HG03439 (cell line): ENCODE measurements at regions not wholly inside any gene's neighbourhood (a gene's known extent, or its start where the extent isn't known, plus 50 kb on each side); places are given as distances from the start of the nearest gene placed in this dataset.
"Not testable (repeated sequence)": the region's sequence is repeated elsewhere in the genome, so short reads cannot be mapped to it uniquely, and the experiment has no call there.

ENCODE experiments used
- ATAC-seq: cut with Tn5 transposase; IDR thresholded peaks from one replicate; pipeline ENCODE4 v1.9.1; 2021; ENCODE audit warnings: mild to moderate bottlenecking, moderate library complexity; ENCODE audit not compliant: unreplicated experiment

GRCh38 chr3:191737742-191738141 lies 276.8 kb downstream of the PYDC2 start:
- no peak for ATAC-seq

- ATAC-seq: no peak
These were observed 279.7 kb downstream of the PYDC2 start for GRCh38 chr3:191740712-191741111.

- not testable (repeated sequence) for ATAC-seq
These were observed 280.9 kb downstream of the PYDC2 start for GRCh38 chr3:191741847-191742350.

GRCh38 chr3:191743283-191743682 lies 282.3 kb downstream of the PYDC2 start:
- ATAC-seq: no peak

GRCh38 chr3:191750618-191751017 lies 289.7 kb downstream of the PYDC2 start:
- ATAC-seq: no peak

- ATAC-seq: no peak
These were observed 292.2 kb downstream of the PYDC2 start for GRCh38 chr3:191753196-191753595.

- ATAC-seq: no peak
These were observed 300.9 kb downstream of the PYDC2 start for GRCh38 chr3:191761906-191762305.

- ATAC-seq: no peak
These were observed 301.5 kb downstream of the PYDC2 start for GRCh38 chr3:191762323-191762960.

GRCh38 chr3:191768421-191768820 lies 307.5 kb downstream of the PYDC2 start:
- ATAC-seq: no peak

- ATAC-seq: no peak
These were observed 309.6 kb downstream of the PYDC2 start for GRCh38 chr3:191770541-191770940.

- no peak for ATAC-seq
These were observed 313.5 kb downstream of the PYDC2 start for GRCh38 chr3:191774485-191774884.

- no peak for ATAC-seq
These were observed 314.7 kb downstream of the PYDC2 start for GRCh38 chr3:191775451-191776233.

- no peak for ATAC-seq
These were observed 320.1 kb downstream of the PYDC2 start for GRCh38 chr3:191781044-191781443.

- no peak for ATAC-seq
These were observed 322.1 kb downstream of the PYDC2 start for GRCh38 chr3:191783024-191783423.

GRCh38 chr3:191790934-191791333 lies 330.0 kb downstream of the PYDC2 start:
- no peak for ATAC-seq

- ATAC-seq: no peak
These were observed 331.6 kb downstream of the PYDC2 start for GRCh38 chr3:191792580-191792979.

- no peak for ATAC-seq
These were observed 334.2 kb downstream of the PYDC2 start for GRCh38 chr3:191795196-191795595.

GRCh38 chr3:191797271-191797670 lies 336.3 kb downstream of the PYDC2 start:
- no peak for ATAC-seq

GRCh38 chr3:191802671-191803070 lies 341.7 kb downstream of the PYDC2 start:
- ATAC-seq: no peak

- no peak for ATAC-seq
These were observed 344.0 kb downstream of the PYDC2 start for GRCh38 chr3:191804935-191805334.

- ATAC-seq: no peak
These were observed 347.1 kb downstream of the PYDC2 start for GRCh38 chr3:191808073-191808472.

GRCh38 chr3:191809326-191809949 lies 348.5 kb downstream of the PYDC2 start:
- no peak for ATAC-seq
